H1 (cell line): ENCODE measurements at regions not wholly inside any gene's neighbourhood (a gene's known extent, or its start where the extent isn't known, plus 50 kb on each side); places are given as distances from the start of the nearest gene placed in this dataset.

Experiments used
- CTCF ChIA-PET: fragments of 300-600 bp; sonication (Branson Sonifier 250); formaldehyde crosslinking; loops from one replicate; lab custom pipeline; 2021; ENCODE audit not compliant: partially characterized antibody; lab: Charles Lee
- POLR2A ChIA-PET: fragments of 300-600 bp; sonication (Branson Sonifier 250); formaldehyde crosslinking; loops from one replicate; lab custom pipeline; 2021; ENCODE audit warnings: inconsistent platforms; ENCODE audit not compliant: partially characterized antibody; lab: Charles Lee
- DNase-seq, 2 experiments: peaks; one replicate each; pipeline versions ENCODE4 v3.0.0 to v3.0.0-alpha.2; 2010 to 2022; ENCODE audit warnings: low spot score in 2 of 2, low read depth in 1 of 2, mixed read lengths in 1 of 2
- FAIRE-seq: peaks from 2 replicates; lab custom pipeline; 2011; peaks lifted over from hg19 to GRCh38; lab: Jason Lieb, UNC
- H2AFZ ChIP-seq: 2 replicates; pipeline ENCODE4 v1.8.1; 2012; ENCODE audit warnings: low read length, inconsistent platforms
- H2AK5ac ChIP-seq: 2 replicates; pipeline ENCODE4 v1.6.1; 2013; ENCODE audit warnings: low read depth, low read length
- H2BK120ac ChIP-seq: replicated peaks from 2 replicates; pipeline ENCODE3; 2013; ENCODE audit warnings: low read depth, low read length, inconsistent platforms
- H2BK12ac ChIP-seq: 2 replicates; pipeline ENCODE4 v1.6.1; 2013; ENCODE audit warnings: low read depth, low read length
- H2BK15ac ChIP-seq: 2 replicates; pipeline ENCODE4 v1.6.1; 2013; ENCODE audit warnings: low read length
- H2BK20ac ChIP-seq: 2 replicates; pipeline ENCODE4 v1.6.1; 2013; ENCODE audit warnings: low read length
- H2BK5ac ChIP-seq: 2 replicates; pipeline ENCODE4 v1.6.1; 2013; ENCODE audit warnings: low read depth, low read length
- H3K14ac ChIP-seq: 2 replicates; pipeline ENCODE4 v1.6.1; 2013; ENCODE audit warnings: inconsistent platforms; ENCODE audit not compliant: insufficient read length
- H3K18ac ChIP-seq: 2 replicates; pipeline ENCODE4 v1.6.1; 2013; ENCODE audit warnings: low read length; ENCODE audit errors: extremely low read depth
- H3K23ac ChIP-seq: 2 replicates; pipeline ENCODE4 v1.6.1; 2013; ENCODE audit warnings: inconsistent platforms; ENCODE audit not compliant: insufficient read length
- H3K23me2 ChIP-seq: 2 replicates; pipeline ENCODE4 v1.6.1; 2013; ENCODE audit warnings: low read depth, low read length
- H3K27ac ChIP-seq: 2 replicates; pipeline ENCODE4 v1.6.1; 2011; ENCODE audit warnings: low read depth, low read length, inconsistent platforms
- H3K27me3 ChIP-seq, 4 experiments: replicated peaks in 1 of 4; 1 replicate in 1 of 4; 2 replicates in 3 of 4; pipeline versions ENCODE4 v1.6.1 to v1.8.1; 2011 to 2013; ENCODE audit warnings: low read length in 3 of 4, mild to moderate bottlenecking in 3 of 4, inconsistent platforms in 2 of 4, mixed read lengths in 2 of 4, moderate library complexity in 1 of 4; ENCODE audit not compliant: control insufficient read depth in 3 of 4, insufficient read depth in 3 of 4; ENCODE audit errors: extremely low read depth in 1 of 4
- H3K36me3 ChIP-seq, 4 experiments: 2 replicates each; pipeline versions ENCODE4 v1.6.1 to v1.8.1; 2011 to 2013; ENCODE audit warnings: mild to moderate bottlenecking in 4 of 4, low read length in 3 of 4, moderate library complexity in 2 of 4, control low read depth in 1 of 4, inconsistent platforms in 1 of 4; ENCODE audit not compliant: insufficient read depth in 4 of 4, control insufficient read depth in 2 of 4
- H3K4ac ChIP-seq: replicated peaks from 2 replicates; pipeline ENCODE3; 2013; ENCODE audit warnings: low read length, low read depth, mixed read lengths, inconsistent platforms; ENCODE audit not compliant: insufficient read length
- H3K4me1 ChIP-seq, 4 experiments: replicated peaks in 1 of 4; 1 replicate in 1 of 4; 2 replicates in 3 of 4; pipeline versions ENCODE4 v1.6.1 to v1.8.1; 2011 to 2013; ENCODE audit warnings: low read length in 3 of 4, inconsistent platforms in 2 of 4, mixed read lengths in 1 of 4; ENCODE audit not compliant: insufficient read depth in 4 of 4, control insufficient read depth in 3 of 4
- H3K4me2 ChIP-seq, 2 experiments: 2 replicates each; pipeline versions ENCODE4 v1.6.1 to v1.8.1; 2011 to 2013; ENCODE audit warnings: low read depth in 2 of 2, low read length in 2 of 2, control low read depth in 1 of 2, inconsistent platforms in 1 of 2, mild to moderate bottlenecking in 1 of 2; ENCODE audit not compliant: insufficient read depth in 1 of 2
- H3K4me3 ChIP-seq, 4 experiments: fragments of 200-600, 300-600 bp in 1 of 4; sonication (generic), shearing (Covaris generic), sonication (Bioruptor Twin) in 1 of 4; 2 replicates each; pipeline versions ENCODE4 v1.5.1 to v1.8.1; 2011 to 2016; ENCODE audit warnings: low read length in 4 of 4, low read depth in 3 of 4, control low read depth in 2 of 4, inconsistent platforms in 2 of 4, mild to moderate bottlenecking in 2 of 4, mixed read lengths in 1 of 4, moderate library complexity in 1 of 4; ENCODE audit not compliant: insufficient read depth in 2 of 4; ENCODE audit errors: extremely low read depth in 1 of 4
- H3K56ac ChIP-seq: replicated peaks from 2 replicates; pipeline ENCODE3; 2013; ENCODE audit warnings: low read depth, mild to moderate bottlenecking, mixed read lengths, low read length, inconsistent platforms; ENCODE audit not compliant: insufficient read length
- H3K79me1 ChIP-seq: 2 replicates; pipeline ENCODE4 v1.6.1; 2013; ENCODE audit warnings: low read depth, low read length, control low read depth
- H3K79me2 ChIP-seq, 2 experiments: 2 replicates each; pipeline versions ENCODE4 v1.6.1 to v1.8.1; 2012 to 2013; ENCODE audit warnings: low read length in 2 of 2, mild to moderate bottlenecking in 2 of 2, inconsistent platforms in 1 of 2; ENCODE audit not compliant: insufficient read depth in 2 of 2, control insufficient read depth in 1 of 2
- H3K9ac ChIP-seq, 4 experiments: replicated peaks in 1 of 4; 1 replicate in 1 of 4; 2 replicates in 3 of 4; pipeline versions ENCODE4 v1.6.1 to v1.8.1; 2011 to 2013; ENCODE audit warnings: low read depth in 3 of 4, low read length in 3 of 4, control low read depth in 2 of 4, mild to moderate bottlenecking in 2 of 4, moderate library complexity in 2 of 4, inconsistent platforms in 1 of 4; ENCODE audit errors: extremely low read depth in 1 of 4
- H3K9me3 ChIP-seq, 2 experiments: 2 replicates each; pipeline versions ENCODE4 v1.6.1 to v1.8.1; 2012 to 2013; ENCODE audit warnings: mild to moderate bottlenecking in 2 of 2, moderate library complexity in 2 of 2, control low read depth in 1 of 2, inconsistent platforms in 1 of 2, low read depth in 1 of 2, low read length in 1 of 2, mixed read lengths in 1 of 2; ENCODE audit not compliant: insufficient read depth in 2 of 2
- H4K20me1 ChIP-seq, 2 experiments: replicated peaks in 1 of 2; 2 replicates each; pipeline versions ENCODE3 to v1.8.1; 2011 to 2013; ENCODE audit warnings: inconsistent platforms in 2 of 2, low read length in 2 of 2, mild to moderate bottlenecking in 1 of 2; ENCODE audit not compliant: insufficient read depth in 2 of 2, control insufficient read depth in 1 of 2
- H4K5ac ChIP-seq: 2 replicates; pipeline ENCODE4 v1.6.1; 2013; ENCODE audit warnings: low read length, low read depth, mixed read lengths, inconsistent platforms; ENCODE audit not compliant: insufficient read length
- H4K8ac ChIP-seq: 2 replicates; pipeline ENCODE4 v1.8.0; 2013; ENCODE audit warnings: mild to moderate bottlenecking, moderate library complexity, low read length, inconsistent platforms; ENCODE audit not compliant: insufficient read depth; ENCODE audit errors: extremely low read depth
- H4K91ac ChIP-seq: replicated peaks from 2 replicates; pipeline ENCODE3; 2013; ENCODE audit warnings: low read length, mixed read lengths, inconsistent platforms; ENCODE audit not compliant: insufficient read length
- MAX ChIP-seq: IDR thresholded peaks from 2 replicates; pipeline ENCODE4 v1.6.1; 2012; ENCODE audit warnings: inconsistent platforms
- WGBS, 2 experiments: shearing (Covaris generic) in 1 of 2; methylation state at CpG; one replicate each; pipeline versions ENCODE4 v1.1.6 to v1.1.7; 2013 to 2015; ENCODE audit warnings: low lambda C conversion rate in 2 of 2, mixed read lengths in 2 of 2, inconsistent platforms in 1 of 2, low coverage in 1 of 2, missing lambda C conversion rate in 1 of 2; ENCODE audit not compliant: insufficient replicate concordance in 2 of 2, insufficient coverage in 1 of 2, insufficient read length in 1 of 2; ENCODE audit errors: extremely low coverage in 1 of 2, missing lambda C conversion rate in 1 of 2; 5-methylcytosine and 5-hydroxymethylcytosine counted together

- H2BK5ac ChIP-seq = no peak overlapping the region
- no peak overlapping the region for H2BK15ac ChIP-seq
- H3K4me2 ChIP-seq = no peak overlapping the region
- H4K5ac ChIP-seq = no peak overlapping the region
- no peak overlapping the region for H2AFZ ChIP-seq
- no peaks in the 10 kb centered on the region for H3K36me3 ChIP-seq
- H3K56ac ChIP-seq = no peak overlapping the region
- H4K8ac ChIP-seq = no peak overlapping the region
- WGBS, 2 experiments = 84% methylated on average over 1 of the region's 1 CpG; no CpG with 5 or more reads in 1 of the 2 experiments
- FAIRE-seq (no peak), DNase-seq (no peak)
- no peak overlapping the region for H2BK12ac ChIP-seq
- no peak overlapping the region for H2BK20ac ChIP-seq
- ChIA-PET POLR2A (no interaction called here), CTCF (interaction anchor here (1.2 to 1.5 kb wide), 2 partner anchors 20 to 54 kb away, joined by 4 read pairs; no protein-coding TSS in a partner anchor)
- no peak overlapping the region for H4K91ac ChIP-seq
- H3K18ac ChIP-seq = no peak overlapping the region
- no peaks in the 10 kb centered on the region for H3K79me2 ChIP-seq
- no peaks in the 10 kb centered on the region for H3K23me2 ChIP-seq
- H3K9ac ChIP-seq = no peak overlapping the region
- no peak overlapping the region for H3K23ac ChIP-seq
- H3K14ac ChIP-seq = no peak overlapping the region
- H2AK5ac ChIP-seq = no peak overlapping the region
- no peaks in the 10 kb centered on the region for H4K20me1 ChIP-seq
- no peaks in the 10 kb centered on the region for H3K4me1 ChIP-seq
- no peak overlapping the region for H3K27ac ChIP-seq
- no peak overlapping the region for H3K4me3 ChIP-seq
- H3K27me3 ChIP-seq = peaks cover 0 to 2% (median 0%) of the 10 kb centered on the region in 4 experiments; a peak in 1 of 7 replicates
- H3K79me1 ChIP-seq = no peaks in the 10 kb centered on the region
- no peak overlapping the region for H2BK120ac ChIP-seq
- H3K4ac ChIP-seq = no peak overlapping the region
- H3K9me3 ChIP-seq = no peaks in the 10 kb centered on the region
- no peak for TF ChIP-seq MAX
These were observed 98.3 kb downstream of the ABHD5 start for GRCh38 chr3:43789028-43789427.
